Neural progenitor cell (in vitro differentiated cells): ENCODE measurements at regions not wholly inside any gene's neighbourhood (a gene's known extent, or its start where the extent isn't known, plus 50 kb on each side); places are given as distances from the start of the nearest gene placed in this dataset.

Experiments
- CTCF ChIP-seq: fragments of 200-600 bp; sonication (generic); IDR thresholded peaks from 2 replicates; pipeline ENCODE4 v1.5.1; 2017; ENCODE audit warnings: antibody characterized with exemption, mild to moderate bottlenecking
- EZH2 ChIP-seq: fragments of 200-600 bp; sonication (generic); IDR thresholded peaks from 2 replicates; pipeline ENCODE4 v1.6.1; 2017; ENCODE audit warnings: antibody characterized with exemption, mild to moderate bottlenecking, moderate library complexity
- EZH2phosphoT487 ChIP-seq: fragments of 200-600 bp; sonication (generic); IDR thresholded peaks from 2 replicates; pipeline ENCODE4 v1.6.1; 2017; ENCODE audit warnings: antibody characterized with exemption

GRCh38 chr3:34411596-34411995 is 613.2 kb downstream of the PDCD6IP start:
- no peak for TF ChIP-seq CTCF
- no peak for TF ChIP-seq EZH2phosphoT487
- TF ChIP-seq EZH2: no peak
